GM23338 (cell line): ENCODE measurements at regions not wholly inside any gene's neighbourhood (a gene's known extent, or its start where the extent isn't known, plus 50 kb on each side); places are given as distances from the start of the nearest gene placed in this dataset.

Experiments
- ATAC-seq: fragments of 200-7000 bp; cut with Tn5 transposase; 3 replicates; pipeline ENCODE4 v1.9.1; 2020
- DNase-seq: peaks from one replicate; pipeline ENCODE4 v3.0.0-alpha.2; 2015; ENCODE audit warnings: low spot score
- H2AFZ ChIP-seq: fragments of 200-600 bp; sonication (generic); 2 replicates; pipeline ENCODE4 v1.8.0; 2016; ENCODE audit warnings: antibody characterized with exemption, mild to moderate bottlenecking, moderate library complexity
- H3F3A ChIP-seq: fragments of 200-600 bp; sonication (generic); replicated peaks from 2 replicates; pipeline ENCODE4 v1.8.0; 2017; ENCODE audit warnings: antibody characterized with exemption, mixed run types, low read depth
- H3K27ac ChIP-seq: fragments of 200-600 bp; sonication (generic); 2 replicates; pipeline ENCODE4 v1.6.1; 2016; ENCODE audit warnings: low read depth
- H3K27me3 ChIP-seq: fragments of 200-600 bp; sonication (generic); 2 replicates; pipeline ENCODE4 v1.8.0; 2016; ENCODE audit warnings: mild to moderate bottlenecking, mixed run types, moderate library complexity; ENCODE audit not compliant: insufficient read depth
- H3K36me3 ChIP-seq: fragments of 200-600 bp; sonication (generic); 2 replicates; pipeline ENCODE4 v1.8.0; 2016; ENCODE audit warnings: mild to moderate bottlenecking; ENCODE audit not compliant: insufficient read depth
- H3K4me1 ChIP-seq: fragments of 200-600 bp; sonication (generic); 2 replicates; pipeline ENCODE4 v1.8.0; 2016; ENCODE audit warnings: mild to moderate bottlenecking, moderate library complexity; ENCODE audit not compliant: insufficient read depth
- H3K4me2 ChIP-seq: fragments of 200-600 bp; sonication (generic); 2 replicates; pipeline ENCODE4 v1.7.1; 2017; ENCODE audit warnings: mixed run types
- H3K4me3 ChIP-seq: fragments of 200-600 bp; sonication (generic); 2 replicates; pipeline ENCODE4 v1.6.1; 2016; ENCODE audit warnings: mixed run types
- H3K79me2 ChIP-seq: fragments of 200-600 bp; sonication (generic); replicated peaks from 2 replicates; pipeline ENCODE4 v1.8.0; 2017; ENCODE audit warnings: mild to moderate bottlenecking; ENCODE audit not compliant: insufficient read depth
- H3K9me2 ChIP-seq: fragments of 200-600 bp; sonication (generic); 2 replicates; pipeline ENCODE4 v1.8.0; 2017; ENCODE audit not compliant: insufficient read depth
- H4K20me1 ChIP-seq: fragments of 200-600 bp; sonication (generic); replicated peaks from 2 replicates; pipeline ENCODE4 v1.8.0; 2017; ENCODE audit warnings: mild to moderate bottlenecking; ENCODE audit not compliant: insufficient read depth
- H3K27ac Mint-ChIP-seq: 2 replicates; pipeline ENCODE4 v1.8.0; 2020; ENCODE audit warnings: inconsistent platforms, mild to moderate bottlenecking, moderate library complexity, mixed read lengths
- H3K27me3 Mint-ChIP-seq: 3 replicates; pipeline ENCODE4 v1.8.0; 2022; ENCODE audit warnings: low read depth, mild to moderate bottlenecking, moderate library complexity, mixed read lengths, inconsistent platforms; ENCODE audit not compliant: insufficient read depth, poor library complexity
- H3K36me3 Mint-ChIP-seq: 3 replicates; pipeline ENCODE4 v1.8.0; 2021; ENCODE audit warnings: low read depth, mild to moderate bottlenecking, inconsistent platforms, moderate library complexity, mixed read lengths
- H3K4me1 Mint-ChIP-seq: 3 replicates; pipeline ENCODE4 v1.8.0; 2020; ENCODE audit warnings: mild to moderate bottlenecking, inconsistent platforms, mixed read lengths
- H3K4me3 Mint-ChIP-seq: 3 replicates; pipeline ENCODE4 v1.8.0; 2021; ENCODE audit warnings: moderate library complexity, mild to moderate bottlenecking, inconsistent platforms, mixed read lengths
- H3K9me3 Mint-ChIP-seq: 3 replicates; pipeline ENCODE4 v1.8.0; 2020; ENCODE audit warnings: moderate library complexity, mild to moderate bottlenecking, inconsistent platforms, mixed read lengths
- CREB1 ChIP-seq: fragments of 250-450 bp; sonication (Bioruptor Pico); IDR thresholded peaks from 2 replicates; pipeline ENCODE4 v1.5.0; 2020; ENCODE audit warnings: low read depth, mild to moderate bottlenecking, moderate library complexity
- EZH2phosphoT487 ChIP-seq: fragments of 200-600 bp; sonication (generic); IDR thresholded peaks from one replicate; pipeline ENCODE4 v1.8.1; 2018; ENCODE audit warnings: antibody characterized with exemption; ENCODE audit not compliant: unreplicated experiment
- JUNB ChIP-seq: IDR thresholded peaks from one replicate; pipeline ENCODE4 v1.6.1; 2016; ENCODE audit warnings: antibody characterized with exemption; ENCODE audit not compliant: unreplicated experiment
- NANOG ChIP-seq: IDR thresholded peaks from 2 replicates; pipeline ENCODE4 v1.6.1; 2016; ENCODE audit warnings: antibody characterized with exemption, borderline replicate concordance
- POLR2AphosphoS5 ChIP-seq: IDR thresholded peaks from 2 replicates; pipeline ENCODE4 v1.6.1; 2016; ENCODE audit warnings: antibody characterized with exemption, low read depth
- REST ChIP-seq: IDR thresholded peaks from one replicate; pipeline ENCODE4 v1.6.1; 2018; ENCODE audit warnings: antibody characterized with exemption; ENCODE audit not compliant: unreplicated experiment
- STAT1 ChIP-seq: IDR thresholded peaks from one replicate; pipeline ENCODE4 v1.6.1; 2016; ENCODE audit warnings: antibody characterized with exemption; ENCODE audit not compliant: unreplicated experiment
- ZNF331 ChIP-seq: fragments of 250-450 bp; sonication (Bioruptor Pico); IDR thresholded peaks from 2 replicates; pipeline ENCODE4 v1.5.0; 2020; ENCODE audit warnings: low read depth, mild to moderate bottlenecking, moderate library complexity
- ZNF462 ChIP-seq: fragments of 250-450 bp; sonication (Bioruptor Pico); IDR thresholded peaks from 2 replicates; pipeline ENCODE4 v1.5.0; 2020; ENCODE audit warnings: mild to moderate bottlenecking, moderate library complexity
- TF ChIP-seq, protein P1 (sequence below): IDR thresholded peaks from 2 replicates; pipeline ENCODE4 v1.6.1; 2016; ENCODE audit warnings: antibody characterized with exemption

- H3K79me2 ChIP-seq, result no peaks in the 10 kb centered on the region
- H2AFZ ChIP-seq, result no peak overlapping the region
- peaks cover 8% of the 10 kb centered on the region; the same call in 2 of the 3 replicates for H3K9me3 Mint-ChIP-seq
- H4K20me1 ChIP-seq, result no peaks in the 10 kb centered on the region
- no peak overlapping the region for H3K4me3 ChIP-seq
- TF ChIP-seq EZH2phosphoT487 (no peak), JUNB (no peak), ZNF462 (CRISPR knock-in tag) (no peak), CREB1 (CRISPR knock-in tag) (no peak), STAT1 (no peak), ZNF331 (no peak), NANOG (no peak), POLR2AphosphoS5 (no peak), REST (no peak)
- TF ChIP-seq, protein P1, sequence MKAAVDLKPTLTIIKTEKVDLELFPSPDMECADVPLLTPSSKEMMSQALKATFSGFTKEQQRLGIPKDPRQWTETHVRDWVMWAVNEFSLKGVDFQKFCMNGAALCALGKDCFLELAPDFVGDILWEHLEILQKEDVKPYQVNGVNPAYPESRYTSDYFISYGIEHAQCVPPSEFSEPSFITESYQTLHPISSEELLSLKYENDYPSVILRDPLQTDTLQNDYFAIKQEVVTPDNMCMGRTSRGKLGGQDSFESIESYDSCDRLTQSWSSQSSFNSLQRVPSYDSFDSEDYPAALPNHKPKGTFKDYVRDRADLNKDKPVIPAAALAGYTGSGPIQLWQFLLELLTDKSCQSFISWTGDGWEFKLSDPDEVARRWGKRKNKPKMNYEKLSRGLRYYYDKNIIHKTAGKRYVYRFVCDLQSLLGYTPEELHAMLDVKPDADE, result no peak
- H3K27me3 ChIP-seq, result no peaks in the 10 kb centered on the region
- H3K4me3 Mint-ChIP-seq, result no peak overlapping the region
- no peak overlapping the region; the same call in 1 of the 2 replicates for H3K27ac Mint-ChIP-seq
- no peaks in the 10 kb centered on the region for H3K9me2 ChIP-seq
- H3K36me3 ChIP-seq, result no peaks in the 10 kb centered on the region
- no peak overlapping the region for H3K27ac ChIP-seq
- no peaks in the 10 kb centered on the region for H3K4me1 Mint-ChIP-seq
- no peak overlapping the region for H3K4me2 ChIP-seq
- DNase-seq (no peak), ATAC-seq (no peak)
- H3F3A ChIP-seq, result no peaks in the 10 kb centered on the region
- peaks cover 4% of the 10 kb centered on the region; the same call in 1 of the 3 replicates for H3K36me3 Mint-ChIP-seq
- H3K27me3 Mint-ChIP-seq, result no peaks in the 10 kb centered on the region
- H3K4me1 ChIP-seq, result no peaks in the 10 kb centered on the region
These were observed 120.6 kb upstream of the EDNRA start for GRCh38 chr4:147360301-147360700.
